NCI-H2196 (cell line): ENCODE measurements at regions not wholly inside any gene's neighbourhood (a gene's known extent, or its start where the extent isn't known, plus 50 kb on each side); places are given as distances from the start of the nearest gene placed in this dataset.

Source experiments
- DNase-seq: peaks from one replicate; lab custom pipeline; 2025; ENCODE audit not compliant: unreplicated experiment; lab: John Stamatoyannopoulos, UW

DNA sequence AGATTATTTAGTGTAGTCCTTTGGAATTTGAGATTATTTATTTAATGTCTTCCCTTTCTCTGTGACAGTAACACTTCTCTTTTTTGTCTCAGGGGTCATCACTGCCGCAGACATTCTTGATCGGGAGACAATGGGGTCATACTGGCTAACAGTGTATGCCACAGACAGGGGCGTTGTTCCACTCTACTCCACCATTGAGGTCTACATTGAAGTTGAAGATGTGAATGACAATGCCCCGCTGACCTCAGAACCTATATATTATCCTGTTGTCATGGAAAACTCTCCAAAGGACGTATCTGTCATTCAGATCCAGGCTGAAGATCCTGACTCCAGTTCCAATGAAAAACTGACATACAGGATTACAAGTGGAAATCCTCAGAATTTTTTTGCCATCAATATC is 299.9 kb downstream of the FAT3 start:
- DNase-seq: no peak

DNA sequence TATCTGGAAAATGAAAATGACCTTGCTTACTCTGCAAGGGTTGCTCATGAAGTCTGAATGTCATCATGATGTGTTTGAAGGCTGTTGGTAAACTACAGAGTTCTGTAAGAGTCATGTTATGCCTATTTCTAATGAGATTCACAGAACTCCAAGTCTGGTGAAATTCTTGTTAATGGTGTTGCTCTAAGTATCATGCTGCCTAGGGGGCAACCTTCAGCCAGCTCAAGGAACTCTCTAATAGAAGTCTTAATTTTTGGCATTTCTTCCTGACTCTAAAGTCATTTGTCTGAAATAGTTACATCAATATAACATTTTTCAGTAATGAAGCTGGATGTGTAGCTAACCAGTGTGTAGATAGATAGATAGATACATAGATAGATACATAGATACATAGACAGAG is 302.8 kb downstream of the FAT3 start:
- no peak for DNase-seq

DNA sequence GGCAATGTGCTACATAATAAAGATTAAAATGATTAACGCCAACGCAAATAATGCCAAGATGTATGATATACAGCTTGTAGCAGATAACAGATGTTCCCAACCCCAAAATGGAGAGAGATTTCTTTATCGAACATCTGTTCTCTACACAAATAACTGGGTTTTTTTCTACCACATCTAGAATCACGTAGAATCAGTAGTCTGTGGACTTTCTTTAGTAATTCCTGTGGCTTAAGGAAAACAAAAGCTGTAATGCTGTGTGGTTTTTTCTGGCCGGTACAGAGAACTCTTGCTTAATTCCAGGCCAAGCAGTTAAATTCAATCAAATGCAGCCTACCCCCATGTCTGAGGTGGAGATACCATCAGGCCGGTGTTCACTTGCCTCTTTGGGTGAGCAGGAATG is 303.4 kb downstream of the FAT3 start:
- no peak for DNase-seq

DNA sequence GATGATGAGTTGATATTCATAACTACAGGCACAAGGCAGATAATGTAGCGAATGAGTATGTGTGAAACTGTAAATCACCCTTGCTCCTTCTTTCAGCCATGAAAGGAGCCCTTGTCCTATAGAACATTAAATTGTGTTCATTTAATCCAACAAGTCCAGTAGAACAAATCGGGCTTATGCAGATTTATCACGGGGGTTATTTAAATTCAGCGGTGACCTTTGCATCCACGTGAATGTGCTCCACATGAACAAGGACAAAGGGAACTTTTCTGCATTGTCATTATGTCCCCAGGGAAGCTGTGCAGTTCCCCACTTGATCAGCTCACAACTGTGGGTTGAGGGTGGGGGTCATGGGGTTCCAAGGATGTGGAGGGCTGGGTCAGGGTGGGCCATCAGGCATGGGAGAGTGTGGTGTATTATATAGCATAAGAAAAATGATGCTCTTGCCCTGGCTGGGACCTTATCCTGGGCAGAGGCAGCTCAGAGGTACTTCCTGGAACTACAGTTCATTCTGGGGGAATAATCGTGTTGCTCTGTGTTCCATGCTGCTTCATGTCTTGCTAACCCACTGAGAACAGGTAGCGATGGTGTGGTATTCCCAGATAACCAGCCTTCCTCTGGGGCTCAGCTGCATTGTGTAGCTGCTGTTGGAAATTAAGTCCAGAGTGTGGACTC is 306.6 kb downstream of the FAT3 start:
- DNase-seq: no peak

DNA sequence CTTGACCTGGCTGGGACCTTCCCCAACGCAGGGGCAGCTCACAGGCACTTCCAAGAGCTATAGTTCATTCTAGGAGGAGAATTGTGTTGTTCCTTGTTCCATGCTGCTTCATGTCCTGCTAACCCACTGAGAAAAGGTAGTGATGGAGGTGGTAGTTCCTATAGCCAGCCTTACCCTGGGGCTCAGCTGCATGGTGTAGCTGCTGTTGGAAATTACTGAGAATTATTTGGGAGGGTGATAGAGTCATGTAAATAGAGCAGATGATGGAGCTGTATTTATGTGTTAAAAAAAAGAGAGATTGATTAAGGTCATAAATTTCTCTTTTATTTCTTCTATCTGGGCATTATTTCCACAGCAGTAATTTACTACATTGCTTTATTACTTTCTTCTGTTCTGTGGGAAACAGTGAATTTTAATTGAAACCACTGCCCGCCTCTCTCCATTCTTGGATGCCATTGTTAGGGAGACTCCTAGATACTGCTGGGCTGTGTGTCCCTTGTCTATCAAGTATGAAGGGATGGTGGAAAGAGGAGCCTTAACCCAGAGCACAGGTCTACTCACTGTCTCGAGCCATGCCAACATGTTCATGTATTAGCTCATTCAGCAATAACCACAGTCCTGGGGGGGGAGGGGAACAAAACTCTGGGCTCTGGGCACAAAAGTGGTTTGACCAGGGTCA is 309.2 kb downstream of the FAT3 start:
- no peak for DNase-seq

DNA sequence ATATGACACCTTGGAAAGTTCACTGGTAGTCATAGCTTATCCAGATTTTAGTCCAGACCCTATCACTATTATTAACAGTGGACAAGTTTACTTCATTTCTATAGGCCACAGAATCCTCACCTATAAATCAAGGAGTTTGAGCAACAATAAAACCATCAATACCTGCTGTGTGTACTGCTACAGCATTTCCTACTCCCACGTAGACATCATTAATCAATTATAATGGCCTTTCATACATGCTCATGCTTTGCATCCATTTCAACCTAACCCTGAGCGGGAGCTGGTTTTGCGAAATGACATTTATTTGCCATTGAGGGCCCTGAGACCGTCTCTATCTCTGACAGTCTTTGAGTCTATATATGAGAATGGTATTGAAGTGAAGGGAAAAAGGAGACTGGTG is 312.3 kb downstream of the FAT3 start:
- DNase-seq: no peak

DNA sequence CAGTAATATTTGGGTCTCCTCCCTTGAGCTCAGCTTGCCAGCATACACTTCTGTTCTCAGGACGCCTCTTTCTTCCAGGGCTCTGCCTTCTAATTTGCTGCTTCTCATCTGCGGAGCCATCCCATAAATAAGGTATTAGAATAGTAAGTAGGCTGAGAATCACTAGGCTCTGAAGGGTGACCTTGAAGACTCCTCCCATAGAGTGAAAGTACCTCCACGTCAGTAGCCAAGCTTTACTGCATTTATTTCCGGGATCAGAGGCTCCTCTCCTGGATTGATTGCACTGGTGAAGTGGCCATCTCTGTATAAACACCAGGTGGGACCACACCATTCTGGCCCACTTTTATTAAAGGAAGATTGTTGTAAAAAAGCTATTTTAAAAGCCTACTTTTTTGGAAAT is 315.5 kb downstream of the FAT3 start:
- DNase-seq: no peak

DNA sequence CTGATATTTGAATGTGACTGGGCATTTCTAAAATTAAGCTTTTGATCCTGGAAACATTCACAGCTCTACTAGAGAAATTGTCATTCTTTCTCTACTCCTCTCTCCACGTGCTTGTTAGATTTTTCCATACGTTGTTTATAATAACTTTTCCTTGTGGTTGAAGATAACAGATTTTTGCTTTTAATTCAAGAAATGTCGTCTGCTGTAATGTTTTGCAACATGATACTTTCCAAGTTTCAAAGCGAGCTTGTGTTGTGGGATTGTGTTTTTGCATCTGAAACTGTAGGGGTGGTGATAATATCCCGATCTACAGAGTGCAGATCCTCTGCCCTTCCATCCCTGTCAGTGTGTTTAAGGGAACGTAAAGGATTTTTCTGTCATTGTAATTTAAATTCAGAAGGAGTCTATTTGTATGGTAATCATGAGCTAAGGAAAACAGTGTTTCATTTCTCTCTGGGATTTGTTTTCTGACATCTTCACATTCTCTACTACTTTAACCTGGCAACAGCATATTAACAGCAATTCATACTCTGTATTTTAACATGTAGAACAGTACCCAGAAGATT is 321.4 kb downstream of the FAT3 start:
- DNase-seq: no peak

DNA sequence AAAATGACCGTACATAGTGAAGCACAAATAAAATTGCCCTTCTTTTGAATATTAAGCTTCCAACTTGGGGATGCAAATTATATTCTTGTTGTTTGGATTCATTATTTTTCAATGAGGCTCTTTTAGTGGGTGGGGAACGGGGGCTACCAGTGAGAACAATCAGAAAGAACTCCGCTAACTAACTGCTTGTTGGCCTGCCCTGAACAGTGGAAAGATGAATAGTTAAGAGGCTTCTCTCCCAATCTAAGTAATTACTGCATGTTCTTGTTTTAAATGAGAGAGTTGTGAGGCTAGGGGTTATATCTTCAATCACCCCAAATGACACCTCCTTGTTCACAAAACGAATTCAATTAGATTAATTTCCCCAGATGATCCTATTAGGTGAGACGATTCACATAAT is 322.0 kb downstream of the FAT3 start:
- DNase-seq: no peak

DNA sequence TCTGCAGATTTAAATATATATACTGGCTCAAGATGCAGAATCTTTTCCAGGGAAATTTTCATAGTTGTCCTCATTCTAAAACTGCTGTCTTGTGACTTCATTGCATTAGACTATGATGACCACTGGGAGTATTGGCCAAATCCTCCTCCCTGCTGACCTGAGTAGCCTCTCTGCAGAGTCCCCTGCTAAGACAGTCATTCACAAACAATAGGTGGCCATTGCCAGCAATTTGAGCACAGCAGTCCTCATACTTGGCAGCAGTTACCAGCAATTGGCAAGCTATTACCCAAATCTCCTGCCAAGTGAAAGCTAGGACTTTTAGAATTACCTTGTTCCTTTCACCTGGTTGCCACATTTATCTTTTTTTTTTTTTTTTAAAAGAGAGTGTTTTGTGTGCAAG is 325.8 kb downstream of the FAT3 start:
- DNase-seq: peak; percentile 71

DNA sequence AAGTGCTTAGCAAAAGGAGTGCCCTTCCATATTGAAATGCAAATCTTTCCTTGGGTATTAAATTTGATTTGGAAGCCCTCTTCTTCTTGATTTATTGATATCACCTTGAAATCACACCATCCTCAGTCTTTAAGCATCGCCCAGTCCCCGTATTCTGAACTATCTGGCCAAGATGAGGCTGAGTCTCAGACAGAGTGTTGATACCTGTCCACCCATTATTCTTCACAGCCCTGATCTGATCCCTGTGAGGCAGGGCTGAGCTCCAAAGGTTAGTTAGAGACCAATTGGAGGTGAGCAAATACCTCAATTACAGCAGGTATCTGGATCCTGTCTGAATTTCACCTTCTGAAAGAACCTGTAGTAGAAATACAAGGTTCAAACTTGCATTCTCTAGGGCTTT is 326.3 kb downstream of the FAT3 start:
- DNase-seq: no peak

DNA sequence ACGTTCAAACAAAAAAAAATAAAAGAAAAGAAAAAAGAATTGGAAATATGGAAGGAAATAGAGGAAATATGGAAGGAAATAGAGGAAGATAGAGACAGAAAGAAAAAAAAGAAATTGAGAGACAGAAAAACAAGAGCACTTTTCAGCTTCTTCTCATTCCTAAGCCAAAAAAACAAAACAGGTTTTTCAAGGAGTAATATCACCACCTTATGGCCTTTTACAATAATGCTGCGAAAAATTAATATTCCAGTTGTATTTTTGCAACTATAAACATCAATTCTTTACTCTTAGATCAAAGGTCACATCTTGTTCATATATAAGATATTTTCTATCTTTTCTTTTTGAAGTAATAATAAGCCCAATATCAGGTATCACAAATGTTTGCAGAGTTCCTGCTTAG is 328.3 kb downstream of the FAT3 start:
- DNase-seq: peak; percentile 18

DNA sequence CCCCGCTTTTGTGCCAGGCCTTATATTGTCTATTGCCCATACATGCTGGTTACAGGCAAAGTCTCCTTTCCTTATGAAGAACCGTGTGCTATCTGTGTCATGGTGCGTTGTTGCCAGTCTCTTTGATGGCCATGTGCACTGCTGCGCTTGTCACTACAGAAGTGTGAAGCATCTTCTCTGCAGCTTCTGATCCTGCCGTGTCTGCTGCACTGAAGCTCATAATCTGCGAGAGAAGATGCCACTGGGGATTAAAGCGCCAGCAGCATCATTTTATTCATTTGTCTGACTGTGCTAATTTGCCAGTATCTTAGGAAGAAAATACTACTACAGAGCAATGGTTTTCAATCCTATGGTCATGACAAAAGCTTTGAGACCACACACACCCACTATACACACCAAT is 330.1 kb downstream of the FAT3 start:
- DNase-seq: no peak

DNA sequence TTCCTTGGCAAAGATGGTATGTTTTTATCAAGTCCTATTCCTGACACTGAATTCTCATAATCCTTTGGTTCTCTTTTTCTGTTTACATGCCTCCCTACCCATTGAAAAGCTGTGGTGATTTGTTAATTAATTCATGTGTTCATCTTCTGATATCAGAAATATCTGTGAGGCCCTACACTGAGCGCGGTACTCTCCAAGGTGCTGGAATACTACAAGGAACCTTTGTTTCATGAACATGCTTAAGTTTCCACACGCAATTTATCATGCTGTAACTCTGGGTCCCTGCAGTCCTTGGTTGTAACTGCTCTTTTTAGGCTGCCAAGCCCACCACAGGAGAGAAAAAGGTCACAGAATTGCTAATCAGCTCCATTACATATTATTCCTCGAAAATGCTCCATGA is 331.8 kb downstream of the FAT3 start:
- DNase-seq: no peak

DNA sequence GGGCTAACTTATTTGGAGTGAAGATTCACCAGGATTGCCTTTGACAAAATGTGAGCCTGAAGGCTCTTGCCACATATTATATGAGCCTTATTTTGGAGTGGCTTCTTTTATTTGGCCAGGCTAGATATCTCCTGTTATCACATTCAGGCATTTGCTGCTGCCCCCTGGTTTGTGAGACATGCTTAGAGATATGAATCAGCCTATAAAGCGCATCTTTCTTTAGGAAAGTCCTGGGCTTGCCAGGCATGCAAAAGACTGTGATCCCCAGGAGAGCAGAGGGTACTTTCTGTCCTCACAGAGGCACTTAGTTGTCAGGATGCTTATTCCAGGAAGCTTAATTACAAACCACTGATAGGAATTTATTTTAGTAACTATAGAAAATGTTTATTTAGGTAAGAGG is 333.3 kb downstream of the FAT3 start:
- DNase-seq: no peak

DNA sequence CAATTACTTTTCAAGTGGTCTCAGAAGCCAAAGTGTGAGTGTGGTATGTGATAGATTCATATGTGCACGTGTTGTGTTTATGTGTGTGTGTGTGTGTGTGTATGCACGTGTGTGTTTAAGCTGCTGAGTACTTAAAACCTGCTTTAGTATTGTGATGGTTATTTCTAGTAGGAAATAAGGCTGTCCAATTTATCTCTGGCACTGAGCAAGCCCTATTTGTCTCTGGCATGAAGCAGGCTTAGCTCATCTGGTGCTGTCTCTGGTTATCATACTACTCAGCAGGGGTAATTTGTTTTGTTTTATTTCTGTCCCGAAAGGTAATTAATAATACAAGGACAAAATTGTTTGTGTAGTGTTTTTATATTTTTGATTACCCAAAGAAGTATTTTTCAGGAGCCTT is 333.7 kb downstream of the FAT3 start:
- peak; percentile 37 for DNase-seq

DNA sequence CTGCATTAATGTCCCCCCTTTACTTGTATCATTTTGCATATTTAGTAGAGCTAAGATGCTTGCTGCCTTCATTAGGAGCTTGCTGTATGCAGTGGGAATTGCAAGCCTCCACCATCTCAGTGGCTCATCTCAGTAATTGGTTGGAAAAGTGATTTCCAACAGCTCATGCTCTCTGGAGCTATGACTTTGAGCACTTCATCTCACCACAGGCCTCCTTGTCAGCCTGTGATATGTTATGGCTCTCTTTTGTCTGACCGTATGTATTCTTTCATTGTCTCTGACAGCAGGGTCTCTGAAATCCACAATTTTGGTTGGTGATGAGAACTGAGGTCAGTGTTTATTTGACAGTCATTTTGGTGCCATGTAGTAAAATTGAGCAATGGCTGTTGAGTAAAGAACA is 345.1 kb downstream of the FAT3 start:
- DNase-seq: no peak

DNA sequence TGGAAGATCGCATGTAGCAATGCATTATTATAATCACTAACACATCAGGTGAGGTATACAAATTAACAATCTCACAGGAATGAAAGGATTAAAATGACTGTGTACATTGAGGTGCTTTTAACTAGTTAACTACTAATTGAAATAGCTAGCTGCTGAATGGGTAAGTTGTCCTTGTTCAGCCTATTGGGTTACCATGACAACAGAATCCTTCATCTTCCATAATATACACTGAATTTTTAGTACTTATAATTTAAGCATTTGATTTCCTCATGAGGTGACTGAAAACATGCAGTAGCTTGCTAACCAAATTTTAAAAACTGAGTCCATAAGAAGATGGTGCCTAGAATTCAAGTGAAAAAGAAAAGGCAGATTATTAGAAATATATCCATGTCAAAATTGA is 347.9 kb downstream of the FAT3 start:
- DNase-seq: no peak

DNA sequence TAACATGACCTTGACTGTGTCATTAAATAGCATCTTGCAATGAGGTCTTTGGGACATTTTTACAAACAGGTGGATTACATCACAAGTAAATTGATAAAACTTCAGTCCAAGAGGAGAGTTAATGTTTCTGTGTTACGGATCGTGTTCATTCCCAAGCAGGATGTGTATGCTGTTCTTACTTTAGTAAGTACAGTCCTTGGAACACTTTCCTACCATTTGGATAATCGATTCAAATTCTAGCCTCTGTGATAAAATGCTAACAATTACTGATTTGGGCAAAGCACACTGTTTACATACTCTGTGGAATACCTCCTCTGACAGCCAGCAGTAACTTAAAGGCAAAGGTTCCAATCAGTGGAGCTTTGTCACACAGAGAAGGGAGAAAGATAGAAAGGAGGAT is 351.7 kb downstream of the FAT3 start:
- DNase-seq: no peak

DNA sequence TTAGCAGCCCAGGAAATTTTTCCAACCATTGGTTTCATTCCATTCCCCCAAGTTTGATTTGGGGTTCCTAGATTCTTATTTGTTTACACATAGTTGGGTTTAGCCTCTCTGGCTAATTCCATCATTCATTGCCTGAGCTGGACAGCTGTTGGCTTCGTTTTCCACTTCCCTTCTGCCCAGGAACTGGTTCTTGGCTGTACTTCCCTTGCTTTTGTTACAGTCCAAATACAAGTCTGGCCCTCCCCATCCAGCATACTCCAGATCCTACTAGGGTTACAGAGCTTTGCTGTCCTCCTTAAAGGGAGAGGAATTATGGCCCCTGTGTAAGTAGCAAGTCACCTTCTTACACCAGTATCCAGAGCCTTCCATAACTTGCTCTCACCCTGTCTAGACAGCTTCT is 356.3 kb downstream of the FAT3 start:
- no peak for DNase-seq

DNA sequence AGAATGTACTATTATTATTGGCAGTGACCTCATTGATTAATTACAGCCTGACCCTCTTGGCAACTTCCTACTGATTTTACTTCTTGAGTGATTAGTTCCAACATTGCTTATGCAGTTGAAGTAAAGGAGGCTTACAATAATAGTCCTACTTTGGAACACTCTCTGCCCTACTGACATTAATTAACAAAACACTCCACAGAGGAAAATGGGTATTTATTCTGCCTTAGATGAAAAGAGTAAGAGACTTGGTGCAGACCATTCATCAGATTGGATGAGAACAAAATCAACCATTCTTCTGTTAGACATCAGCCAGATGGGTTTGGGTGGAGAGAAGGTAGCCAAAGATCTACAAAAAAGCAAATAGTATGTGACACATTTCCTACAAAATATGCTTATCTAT is 363.8 kb downstream of the FAT3 start:
- no peak for DNase-seq

DNA sequence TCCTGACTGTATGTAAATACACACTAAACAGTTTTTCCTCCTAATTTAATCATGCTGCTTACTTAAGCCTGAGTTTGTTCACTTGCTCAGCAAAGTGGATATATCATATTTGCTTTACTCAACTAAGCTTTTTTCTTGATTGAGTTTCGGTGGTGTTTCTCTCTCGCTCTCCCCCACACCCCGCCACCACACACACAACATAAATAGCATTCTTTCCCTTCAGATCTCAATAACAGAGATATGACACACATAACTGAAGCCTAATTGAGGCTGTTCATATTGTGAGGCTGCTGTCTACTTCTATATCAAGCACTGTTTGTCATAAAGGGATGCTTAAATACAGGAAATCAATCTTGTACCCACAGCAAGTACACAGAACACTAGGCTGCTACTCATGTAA is 364.9 kb downstream of the FAT3 start:
- DNase-seq: no peak

DNA sequence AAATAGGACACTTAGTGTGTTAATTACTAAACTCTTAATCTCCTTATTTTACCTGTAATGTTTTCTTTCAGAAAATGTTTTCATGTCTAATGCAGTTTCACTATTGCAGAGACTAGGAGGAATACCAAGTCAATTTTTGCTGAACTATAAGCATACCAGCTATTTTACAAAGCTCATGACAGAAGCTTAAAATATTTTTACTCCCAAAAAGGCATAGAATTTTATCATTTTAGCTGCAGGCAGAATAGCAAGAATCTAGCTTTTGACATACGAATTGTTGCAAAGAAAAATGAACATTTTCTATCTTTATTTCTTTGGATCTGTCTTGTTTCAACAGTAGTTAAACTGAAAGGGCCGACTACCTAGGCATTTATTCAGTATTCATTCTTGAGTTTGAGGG is 366.9 kb downstream of the FAT3 start:
- DNase-seq: no peak
